Esophagus muscularis mucosa (tissue), 4 donors: ENCODE measurements at regions not wholly inside any gene's neighbourhood (a gene's known extent, or its start where the extent isn't known, plus 50 kb on each side); places are given as distances from the start of the nearest gene placed in this dataset.

Experiments
- DNase-seq: peaks from one replicate; pipeline ENCODE4 v3.0.0-alpha.2; 2017; ENCODE audit errors: extremely low spot score
- H3K27ac ChIP-seq, 4 donors: fragments of 200-600 bp; sonication (generic); replicated peaks in 1 of 4; 1 replicate in 3 of 4; 2 replicates in 1 of 4; pipeline ENCODE4 v1.5.1; 2016 to 2019; ENCODE audit warnings: mild to moderate bottlenecking in 1 of 4
- H3K27me3 ChIP-seq, 4 donors: fragments of 200-600 bp; sonication (generic); one replicate each; pipeline versions ENCODE4 v1.5.1 to v1.6.0; 2016 to 2019
- H3K36me3 ChIP-seq, 4 donors: fragments of 200-600 bp; sonication (generic); one replicate each; pipeline ENCODE4 v1.5.1; 2016 to 2019
- H3K4me1 ChIP-seq, 4 donors: fragments of 200-600 bp; sonication (generic); one replicate each; pipeline ENCODE4 v1.5.1; 2016 to 2019
- H3K4me3 ChIP-seq, 4 donors: fragments of 200-600 bp; sonication (generic); 1 replicate in 2 of 4; 2 replicates in 2 of 4; pipeline ENCODE4 v1.5.1; 2016 to 2019; ENCODE audit warnings: mild to moderate bottlenecking in 4 of 4, moderate library complexity in 1 of 4
- H3K9me3 ChIP-seq, 4 donors: fragments of 200-600 bp; sonication (generic); 1 replicate in 3 of 4; 2 replicates in 1 of 4; pipeline ENCODE4 v1.5.1; 2016 to 2019
- EP300 ChIP-seq: sonication (generic); formaldehyde crosslinking; IDR thresholded peaks from one replicate; pipeline ENCODE4 v1.6.1; 2017; ENCODE audit warnings: antibody characterized with exemption
- POLR2A ChIP-seq: fragments of 450-650 bp; IDR thresholded peaks from one replicate; pipeline ENCODE4 v1.6.1; 2017; ENCODE audit warnings: antibody characterized with exemption, moderate library complexity, mild to moderate bottlenecking, low read depth
- POLR2AphosphoS5 ChIP-seq, 2 donors: sonication (generic); formaldehyde crosslinking; IDR thresholded peaks; one replicate each; pipeline ENCODE4 v1.6.1; 2017; ENCODE audit warnings: antibody characterized with exemption in 2 of 2
- WGBS: methylation state at CpG from one replicate; pipeline ENCODE4 v1.1.5; 2018; 5-methylcytosine and 5-hydroxymethylcytosine counted together
- intact Hi-C: fragments of 100-400 bp; cut with DNase I; formaldehyde crosslinking; loops from one replicate; pipeline ENCODE4 v1.15.1; 2023
- TF ChIP-seq, protein P1 (sequence below), 3 experiments: fragments of 200-600 bp in 2 of 3; fragments of 450-650 bp in 1 of 3; sonication (generic) in 2 of 3; IDR thresholded peaks; one replicate each; pipeline ENCODE4 v1.5.1; 2017 to 2019; ENCODE audit warnings: antibody characterized with exemption in 3 of 3, mild to moderate bottlenecking in 2 of 3, moderate library complexity in 1 of 3

DNA sequence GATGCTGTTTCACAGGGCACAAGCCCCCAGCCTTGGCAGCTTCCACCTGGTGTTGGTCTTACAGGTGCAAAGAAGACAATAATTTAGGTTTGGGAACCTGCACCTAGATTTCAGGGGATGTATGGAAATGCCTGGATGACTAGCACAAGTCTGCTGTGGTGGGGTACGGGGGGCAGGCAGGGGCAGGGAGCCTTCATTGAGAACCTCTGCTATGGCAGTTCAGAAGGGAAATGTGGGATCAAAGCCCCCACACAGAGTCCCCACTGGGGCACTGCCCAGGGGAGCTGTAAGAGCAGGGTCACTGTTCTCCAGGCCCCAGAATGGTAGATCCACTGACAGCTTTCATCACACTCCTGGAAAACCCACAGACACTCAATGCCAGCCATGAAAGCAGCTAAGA, 686.5 kb downstream of the FAM181B start:
- no peak overlapping the region for H3K27ac ChIP-seq
- H3K4me1 ChIP-seq = no peaks in the 10 kb centered on the region
- DNase-seq = no peak
- H3K27me3 ChIP-seq = no peaks in the 10 kb centered on the region
- H3K36me3 ChIP-seq = no peaks in the 10 kb centered on the region
- intact Hi-C loops = no loop called here
- WGBS = no CpG with 5 or more reads among the region's 1 CpG
- H3K4me3 ChIP-seq = no peak overlapping the region
- no peak for TF ChIP-seq POLR2AphosphoS5 (IDR thresholded peaks at IDR 0.05)
- TF ChIP-seq POLR2A = no peak
- TF ChIP-seq, protein P1, sequence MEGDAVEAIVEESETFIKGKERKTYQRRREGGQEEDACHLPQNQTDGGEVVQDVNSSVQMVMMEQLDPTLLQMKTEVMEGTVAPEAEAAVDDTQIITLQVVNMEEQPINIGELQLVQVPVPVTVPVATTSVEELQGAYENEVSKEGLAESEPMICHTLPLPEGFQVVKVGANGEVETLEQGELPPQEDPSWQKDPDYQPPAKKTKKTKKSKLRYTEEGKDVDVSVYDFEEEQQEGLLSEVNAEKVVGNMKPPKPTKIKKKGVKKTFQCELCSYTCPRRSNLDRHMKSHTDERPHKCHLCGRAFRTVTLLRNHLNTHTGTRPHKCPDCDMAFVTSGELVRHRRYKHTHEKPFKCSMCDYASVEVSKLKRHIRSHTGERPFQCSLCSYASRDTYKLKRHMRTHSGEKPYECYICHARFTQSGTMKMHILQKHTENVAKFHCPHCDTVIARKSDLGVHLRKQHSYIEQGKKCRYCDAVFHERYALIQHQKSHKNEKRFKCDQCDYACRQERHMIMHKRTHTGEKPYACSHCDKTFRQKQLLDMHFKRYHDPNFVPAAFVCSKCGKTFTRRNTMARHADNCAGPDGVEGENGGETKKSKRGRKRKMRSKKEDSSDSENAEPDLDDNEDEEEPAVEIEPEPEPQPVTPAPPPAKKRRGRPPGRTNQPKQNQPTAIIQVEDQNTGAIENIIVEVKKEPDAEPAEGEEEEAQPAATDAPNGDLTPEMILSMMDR (IDR thresholded peaks at IDR 0.05) = no peak
- no peak for TF ChIP-seq EP300
- H3K9me3 ChIP-seq = no peaks in the 10 kb centered on the region

DNA sequence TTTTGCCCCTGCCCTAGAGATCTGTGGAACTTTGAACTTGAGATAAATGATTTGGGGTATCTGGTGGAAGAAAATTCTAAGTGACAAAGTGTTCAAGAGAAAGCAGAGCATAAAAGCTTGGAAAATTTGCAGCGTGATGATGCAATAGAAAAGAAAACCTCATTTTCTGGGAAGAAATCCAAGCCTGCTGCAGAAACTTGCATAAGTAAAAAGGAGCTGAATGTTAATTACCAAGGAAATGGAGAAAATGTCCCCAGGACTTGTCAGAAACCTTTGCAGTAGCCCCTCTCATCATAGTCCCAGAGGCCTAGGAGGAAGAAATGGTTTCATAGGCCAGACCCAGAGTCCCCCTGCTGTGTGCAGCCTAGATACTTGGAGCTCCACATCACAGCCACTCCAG, 686.9 kb downstream of the FAM181B start:
- Histone ChIP-seq H3K36me3 (no peaks in the 10 kb centered on the region), H3K9me3 (no peaks in the 10 kb centered on the region), H3K27me3 (no peaks in the 10 kb centered on the region), H3K4me3 (no peak overlapping the region), H3K27ac (no peak overlapping the region), H3K4me1 (no peaks in the 10 kb centered on the region)
- no peak for DNase-seq
- intact Hi-C loops = no loop called here
- TF ChIP-seq EP300 (no peak), POLR2A (no peak), POLR2AphosphoS5 (IDR thresholded peaks at IDR 0.05) (no peak)
- TF ChIP-seq, protein P1 (IDR thresholded peaks at IDR 0.05) = no peak
- WGBS = 81% methylated on average over 1 of the region's 1 CpG

DNA sequence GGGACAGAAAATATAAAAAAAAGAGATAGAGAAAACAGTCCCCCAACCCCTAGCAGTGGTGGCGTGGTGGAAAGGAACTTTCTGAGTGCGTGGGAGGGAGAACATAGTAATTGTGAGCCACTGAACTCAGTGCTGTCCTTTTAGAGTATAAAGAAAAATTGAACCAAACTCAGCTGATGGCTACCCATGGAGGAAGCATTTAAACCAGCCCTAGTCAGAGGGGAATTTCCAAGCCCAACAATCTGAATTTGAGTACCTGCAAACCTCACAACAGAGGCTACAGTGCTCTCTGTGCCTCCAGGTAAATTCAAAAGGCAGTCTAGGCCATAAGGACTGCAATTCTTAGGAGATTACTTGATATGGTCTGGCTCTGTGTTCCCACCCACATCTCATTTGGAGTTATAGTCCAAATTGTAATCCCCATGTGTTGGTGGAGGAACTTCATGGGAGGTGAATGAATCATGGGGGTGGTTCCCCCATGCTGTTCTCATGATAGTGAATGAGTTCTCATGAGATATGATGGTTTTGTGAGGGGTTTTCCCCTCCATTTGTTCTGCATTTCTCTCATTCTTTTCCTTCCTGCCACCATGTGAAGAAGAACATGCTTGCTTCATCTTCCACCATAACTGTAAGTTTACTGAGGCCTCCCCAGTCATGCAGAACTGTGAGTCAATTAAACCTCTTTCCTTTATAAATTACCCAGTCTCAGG, 687.8 kb downstream of the FAM181B start:
- no peak overlapping the region for H3K27ac ChIP-seq
- intact Hi-C loops = no loop called here
- TF ChIP-seq POLR2AphosphoS5 (IDR thresholded peaks at IDR 0.05) (no peak), POLR2A (no peak), EP300 (no peak)
- TF ChIP-seq, protein P1 (IDR thresholded peaks at IDR 0.05) = no peak

DNA sequence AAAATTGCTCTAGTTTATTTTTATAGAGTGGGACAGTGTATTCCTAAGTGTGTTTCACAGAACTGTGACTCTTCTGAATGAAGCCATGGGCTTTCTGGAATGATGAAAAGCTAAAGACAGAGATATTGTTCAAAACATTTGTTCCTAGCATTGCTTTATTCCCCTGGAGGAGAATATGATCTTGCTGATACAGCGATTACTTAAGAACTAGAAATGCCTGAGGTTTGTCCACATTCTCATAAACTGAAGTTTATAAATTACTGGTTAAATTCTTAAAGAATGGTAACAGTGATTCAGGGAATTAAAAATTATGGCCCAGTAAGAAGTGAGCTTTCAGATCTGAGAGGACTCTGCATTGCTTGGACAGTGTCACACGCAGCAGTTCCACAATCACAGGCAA, 690.3 kb downstream of the FAM181B start:
- H3K27ac ChIP-seq = no peak overlapping the region
- intact Hi-C loops = no loop called here

More for the DNA sequence above, 687.8 kb downstream of the FAM181B start:
- Histone ChIP-seq H3K36me3 (no peaks in the 10 kb centered on the region), H3K4me1 (no peaks in the 10 kb centered on the region), H3K4me3 (no peak overlapping the region), H3K9me3 (no peaks in the 10 kb centered on the region), H3K27me3 (no peaks in the 10 kb centered on the region)
- WGBS = 97% methylated on average over 2 of the region's 2 CpGs
- no peak for DNase-seq

More for the DNA sequence above, 690.3 kb downstream of the FAM181B start:
- TF ChIP-seq POLR2AphosphoS5 (IDR thresholded peaks at IDR 0.05) (no peak), EP300 (no peak), POLR2A (no peak)
- TF ChIP-seq, protein P1 (IDR thresholded peaks at IDR 0.05) = no peak
- Histone ChIP-seq H3K9me3 (no peaks in the 10 kb centered on the region), H3K36me3 (no peaks in the 10 kb centered on the region), H3K27me3 (no peaks in the 10 kb centered on the region), H3K4me3 (no peak overlapping the region), H3K4me1 (no peaks in the 10 kb centered on the region)
- WGBS = 68% methylated on average over 2 of the region's 2 CpGs
- DNase-seq = no peak
